H9 (cell line): ENCODE measurements at regions not wholly inside any gene's neighbourhood (a gene's known extent, or its start where the extent isn't known, plus 50 kb on each side); places are given as distances from the start of the nearest gene placed in this dataset.

Experiments used
- DNase-seq: peaks from one replicate; pipeline ENCODE4 v3.0.0-alpha.2; 2017
- H2AFZ ChIP-seq: one replicate; pipeline ENCODE4 v1.6.1; 2013; ENCODE audit warnings: mild to moderate bottlenecking, low read length, control low read depth, moderate library complexity
- H2AK5ac ChIP-seq: 2 replicates; pipeline ENCODE4 v1.6.1; 2013; ENCODE audit warnings: low read length, control low read depth, mixed read lengths; ENCODE audit not compliant: insufficient read length
- H2BK120ac ChIP-seq: one replicate; pipeline ENCODE4 v1.6.1; 2013; ENCODE audit warnings: low read depth, mild to moderate bottlenecking, low read length, control low read depth, inconsistent platforms; ENCODE audit not compliant: poor library complexity, severe bottlenecking
- H2BK12ac ChIP-seq: 2 replicates; pipeline ENCODE4 v1.6.1; 2013; ENCODE audit warnings: low read length, control low read depth, mixed read lengths, low read depth; ENCODE audit not compliant: insufficient read length
- H2BK15ac ChIP-seq: 2 replicates; pipeline ENCODE4 v1.6.1; 2013; ENCODE audit warnings: low read depth, low read length, control low read depth
- H2BK20ac ChIP-seq: one replicate; pipeline ENCODE4 v1.6.1; 2013; ENCODE audit warnings: low read depth, mild to moderate bottlenecking, low read length, control low read depth, inconsistent platforms; ENCODE audit not compliant: poor library complexity, severe bottlenecking
- H2BK5ac ChIP-seq: 2 replicates; pipeline ENCODE4 v1.6.1; 2013; ENCODE audit warnings: low read length, control low read depth, mixed read lengths; ENCODE audit not compliant: insufficient read length
- H3K14ac ChIP-seq: 2 replicates; pipeline ENCODE4 v1.6.1; 2013; ENCODE audit warnings: low read length, control low read depth; ENCODE audit not compliant: insufficient read depth
- H3K18ac ChIP-seq: 2 replicates; pipeline ENCODE4 v1.6.1; 2013; ENCODE audit warnings: low read depth, mild to moderate bottlenecking, mixed read lengths, low read length, control low read depth; ENCODE audit not compliant: insufficient read length
- H3K23ac ChIP-seq: 2 replicates; pipeline ENCODE4 v1.6.1; 2013; ENCODE audit warnings: low read length, control low read depth, mixed read lengths, low read depth; ENCODE audit not compliant: insufficient read length
- H3K23me2 ChIP-seq: 2 replicates; pipeline ENCODE4 v1.6.1; 2013; ENCODE audit warnings: low read depth, mild to moderate bottlenecking, mixed read lengths, low read length, control low read depth; ENCODE audit not compliant: insufficient read length, poor library complexity, severe bottlenecking
- H3K27ac ChIP-seq: 2 replicates; pipeline ENCODE4 v1.5.1; 2013; ENCODE audit warnings: low read length, control low read depth, mixed read lengths, low read depth; ENCODE audit not compliant: insufficient read length
- H3K27me3 ChIP-seq: 2 replicates; pipeline ENCODE4 v1.6.1; 2013; ENCODE audit warnings: low read length, control low read depth, inconsistent platforms; ENCODE audit not compliant: insufficient read depth
- H3K4ac ChIP-seq: 2 replicates; pipeline ENCODE4 v1.6.1; 2013; ENCODE audit warnings: low read depth, mild to moderate bottlenecking, control low read depth, inconsistent platforms, low read length, moderate library complexity
- H3K4me1 ChIP-seq: 2 replicates; pipeline ENCODE4 v1.6.1; 2013; ENCODE audit warnings: low read length, control low read depth, inconsistent platforms; ENCODE audit not compliant: insufficient read depth
- H3K4me2 ChIP-seq: 2 replicates; pipeline ENCODE4 v1.6.1; 2013; ENCODE audit warnings: low read length, control low read depth, mixed read lengths; ENCODE audit not compliant: insufficient read length, insufficient read depth
- H3K56ac ChIP-seq: 2 replicates; pipeline ENCODE4 v1.6.1; 2013; ENCODE audit warnings: low read depth, mild to moderate bottlenecking, mixed read lengths, low read length, control low read depth; ENCODE audit not compliant: insufficient read length
- H3K79me1 ChIP-seq: 2 replicates; pipeline ENCODE4 v1.6.1; 2013; ENCODE audit warnings: low read depth, mild to moderate bottlenecking, moderate library complexity, low read length, control low read depth, inconsistent platforms; ENCODE audit not compliant: insufficient read depth, poor library complexity, severe bottlenecking
- H3K79me2 ChIP-seq: 2 replicates; pipeline ENCODE4 v1.6.1; 2013; ENCODE audit warnings: low read length, control low read depth, inconsistent platforms; ENCODE audit not compliant: insufficient read depth
- H3K9ac ChIP-seq: 2 replicates; pipeline ENCODE4 v1.6.1; 2013; ENCODE audit warnings: low read length, control low read depth, mixed read lengths; ENCODE audit not compliant: insufficient read length; ENCODE audit errors: extremely low read depth
- H3K9me3 ChIP-seq: one replicate; pipeline ENCODE4 v1.6.1; 2013; ENCODE audit warnings: low read depth, low read length, inconsistent platforms; ENCODE audit not compliant: control insufficient read depth
- H3T11ph ChIP-seq: one replicate; pipeline ENCODE4 v1.6.1; 2013; ENCODE audit warnings: mild to moderate bottlenecking, low read length, control low read depth, inconsistent platforms
- H4K20me1 ChIP-seq: one replicate; pipeline ENCODE4 v1.6.1; 2013; ENCODE audit not compliant: control insufficient read depth, insufficient read length, insufficient read depth
- H4K5ac ChIP-seq: 2 replicates; pipeline ENCODE4 v1.6.1; 2013; ENCODE audit warnings: low read depth, mild to moderate bottlenecking, mixed read lengths, low read length, control low read depth; ENCODE audit not compliant: insufficient read length
- H4K8ac ChIP-seq: replicated peaks from 2 replicates; pipeline ENCODE4 v1.6.1; 2013; ENCODE audit warnings: low read length, control low read depth, mixed read lengths, low read depth; ENCODE audit not compliant: insufficient read length
- H4K91ac ChIP-seq: 2 replicates; pipeline ENCODE4 v1.6.1; 2013; ENCODE audit warnings: low read depth, mild to moderate bottlenecking, moderate library complexity, mixed read lengths, low read length, control low read depth; ENCODE audit not compliant: insufficient read length
- H3K27ac Mint-ChIP-seq, 3 experiments: 2 replicates in 2 of 3; 3 replicates in 1 of 3; pipeline ENCODE4 v1.8.0; 2020 to 2021; ENCODE audit warnings: mixed read lengths in 3 of 3, mild to moderate bottlenecking in 1 of 3, moderate library complexity in 1 of 3
- H3K27me3 Mint-ChIP-seq: 2 replicates; pipeline ENCODE4 v1.8.0; 2021; ENCODE audit warnings: low read depth, mild to moderate bottlenecking, moderate library complexity, mixed read lengths
- H3K36me3 Mint-ChIP-seq, 3 experiments: 2 replicates in 2 of 3; 3 replicates in 1 of 3; pipeline ENCODE4 v1.8.0; 2020 to 2021; ENCODE audit warnings: low read depth in 3 of 3, mixed read lengths in 3 of 3; ENCODE audit not compliant: insufficient read depth in 1 of 3
- H3K4me1 Mint-ChIP-seq, 2 experiments: 2 replicates each; pipeline ENCODE4 v1.8.0; 2020; ENCODE audit warnings: mixed read lengths in 2 of 2
- H3K4me3 Mint-ChIP-seq, 2 experiments: 2 replicates in 1 of 2; 3 replicates in 1 of 2; pipeline ENCODE4 v1.8.0; 2020 to 2021; ENCODE audit warnings: mild to moderate bottlenecking in 2 of 2, mixed read lengths in 2 of 2, moderate library complexity in 1 of 2
- H3K9me3 Mint-ChIP-seq, 2 experiments: 2 replicates in 1 of 2; 3 replicates in 1 of 2; pipeline ENCODE4 v1.8.0; 2020; ENCODE audit warnings: mild to moderate bottlenecking in 2 of 2, mixed read lengths in 2 of 2, moderate library complexity in 1 of 2
- CTCF ChIP-seq: fragments of 200-600 bp; sonication (generic); conservative IDR thresholded peaks from 3 replicates; pipeline ENCODE4 v1.8.0; 2021; ENCODE audit warnings: antibody characterized with exemption, mild to moderate bottlenecking
- WGBS: extraction: QIAGEN DNeasy Blood & Tissue Kit; methylation state at CpG from one replicate; pipeline ENCODE4 v1.1.7; 2013; ENCODE audit warnings: missing lambda C conversion rate, low lambda C conversion rate, mixed read lengths; ENCODE audit not compliant: insufficient read length; ENCODE audit errors: extremely low coverage; 5-methylcytosine and 5-hydroxymethylcytosine counted together

GRCh38 chr4:159432436-159432835, 329.6 kb downstream of the RAPGEF2 start:
- H3K23me2 ChIP-seq = no peaks in the 10 kb centered on the region
- no peak overlapping the region for H3K27ac Mint-ChIP-seq

More at GRCh38 chr4:159432436-159432835, 329.6 kb downstream of the RAPGEF2 start:
- Histone ChIP-seq H3T11ph (no peak overlapping the region), H2BK12ac (no peak overlapping the region), H4K8ac (no peak overlapping the region), H2AK5ac (no peak overlapping the region), H3K23ac (no peak overlapping the region), H4K5ac (no peak overlapping the region), H2AFZ (no peak overlapping the region), H3K9ac (no peak overlapping the region), H3K4ac (no peak overlapping the region), H3K4me1 (no peaks in the 10 kb centered on the region), H4K91ac (no peak overlapping the region), H3K27ac (no peak overlapping the region), H4K20me1 (no peaks in the 10 kb centered on the region), H3K9me3 (no peaks in the 10 kb centered on the region), H2BK20ac (no peak overlapping the region), H3K18ac (no peak overlapping the region), H3K4me2 (no peak overlapping the region), H3K27me3 (no peaks in the 10 kb centered on the region), H2BK120ac (no peak overlapping the region), H3K56ac (no peak overlapping the region), H3K79me1 (no peaks in the 10 kb centered on the region), H3K14ac (no peak overlapping the region), H2BK5ac (no peak overlapping the region), H2BK15ac (no peak overlapping the region), H3K79me2 (no peaks in the 10 kb centered on the region)
- TF ChIP-seq CTCF = no peak
- 0 out of 4 replicates have a peak, but pooled peaks cover 0 to 3% of the 10 kb centered on the region in 2 experiments for H3K4me1 Mint-ChIP-seq
- peaks cover 2% of the 10 kb centered on the region for H3K27me3 Mint-ChIP-seq
- no peak for DNase-seq
- no peaks in the 10 kb centered on the region for H3K9me3 Mint-ChIP-seq
- no peaks in the 10 kb centered on the region for H3K36me3 Mint-ChIP-seq
- WGBS = no CpG with 5 or more reads among the region's 3 CpGs
- no peak overlapping the region for H3K4me3 Mint-ChIP-seq
